HCT116 (cell line): ENCODE measurements at regions not wholly inside any gene's neighbourhood (a gene's known extent, or its start where the extent isn't known, plus 50 kb on each side); places are given as distances from the start of the nearest gene placed in this dataset.

Experiments
- ATAC-seq: fragments of 200-7000 bp; cut with Tn5 transposase; 2 replicates; pipeline ENCODE4 v1.9.1; 2020; ENCODE audit warnings: mild to moderate bottlenecking, moderate library complexity
- BruUV-seq: library from RNA; stranded (reverse); fragments of 400-500 nt; replicated peaks from 2 replicates; lab custom pipeline; 2021; lab: Mats Ljungman, UMichigan
- CTCF ChIA-PET: fragments of 300-600 bp; sonication (Branson Sonifier 250); formaldehyde crosslinking; loops from one replicate; lab custom pipeline; 2021; ENCODE audit warnings: antibody characterized with exemption; lab: Charles Lee
- POLR2A ChIA-PET: fragments of 300-600, 350-600 bp; sonication (Branson Sonifier 250); formaldehyde crosslinking; loops from one replicate; lab custom pipeline; 2021; ENCODE audit warnings: antibody characterized with exemption; lab: Charles Lee
- RAD21 ChIA-PET, 2 experiments: fragments of 300-600 bp; sonication (Branson Sonifier 250); formaldehyde crosslinking; loops; one replicate each; lab custom pipeline; 2023; ENCODE audit warnings: low total read pairs in 2 of 2; ENCODE audit not compliant: uncharacterized antibody in 2 of 2, unreplicated experiment in 2 of 2, low non-redundant PET in 1 of 2; lab: Charles Lee
- DNase-seq: peaks from one replicate; pipeline ENCODE4 v3.0.0-alpha.2; 2010; ENCODE audit warnings: low read depth, low spot score
- H2AFZ ChIP-seq: fragments of 200-600 bp; shearing (Covaris generic), sonication (generic); 2 replicates; pipeline ENCODE4 v1.6.1; 2017; ENCODE audit warnings: low read depth, mixed run types, mixed read lengths, antibody characterized with exemption, low read length; ENCODE audit not compliant: poor library complexity, severe bottlenecking
- H3K27ac ChIP-seq: 2 replicates; pipeline ENCODE4 v1.5.1; 2012; ENCODE audit warnings: low read depth, low read length
- H3K27me3 ChIP-seq: fragments of 200-600 bp; sonication (generic); 2 replicates; pipeline ENCODE4 v1.6.1; 2016; ENCODE audit warnings: mixed run types, low read length, mixed read lengths; ENCODE audit not compliant: insufficient read depth
- H3K36me3 ChIP-seq, 2 experiments: fragments of 200-500 bp in 1 of 2; fragments of 200-600 bp in 1 of 2; sonication (Bioruptor generic) in 1 of 2; sonication (generic) in 1 of 2; 2 replicates each; pipeline versions ENCODE4 v1.5.1 to v1.6.1; 2014 to 2016; ENCODE audit warnings: low read length in 2 of 2, inconsistent platforms in 1 of 2, mixed read lengths in 1 of 2, mixed run types in 1 of 2; ENCODE audit not compliant: insufficient read depth in 2 of 2, control insufficient read depth in 1 of 2
- H3K4me1 ChIP-seq, 2 experiments: fragments of 200-600 bp in 1 of 2; sonication (generic) in 1 of 2; 2 replicates each; pipeline versions ENCODE4 v1.5.1 to v1.6.1; 2012 to 2017; ENCODE audit warnings: low read length in 2 of 2, inconsistent platforms in 1 of 2, mild to moderate bottlenecking in 1 of 2, mixed read lengths in 1 of 2, mixed run types in 1 of 2, moderate library complexity in 1 of 2; ENCODE audit not compliant: insufficient read depth in 2 of 2, control insufficient read depth in 1 of 2
- H3K4me2 ChIP-seq: fragments of 200-600 bp; sonication (generic); 2 replicates; pipeline ENCODE4 v1.6.1; 2017; ENCODE audit warnings: mixed run types, low read length, mixed read lengths
- H3K4me3 ChIP-seq, 2 experiments: fragments of 200-600 bp in 1 of 2; sonication (generic) in 1 of 2; replicated peaks in 1 of 2; 2 replicates each; pipeline ENCODE4 v1.5.1; 2011 to 2016; ENCODE audit warnings: low read length in 2 of 2, control low read depth in 1 of 2, low read depth in 1 of 2, mild to moderate bottlenecking in 1 of 2, mixed read lengths in 1 of 2, mixed run types in 1 of 2
- H3K79me2 ChIP-seq: fragments of 200-600 bp; sonication (generic); 2 replicates; pipeline ENCODE4 v1.6.1; 2017; ENCODE audit warnings: mild to moderate bottlenecking, mixed run types, low read length, moderate library complexity, mixed read lengths; ENCODE audit not compliant: insufficient read depth
- H3K9ac ChIP-seq: fragments of 200-600 bp; sonication (generic); 2 replicates; pipeline ENCODE4 v1.6.1; 2016; ENCODE audit warnings: low read length, mixed read lengths
- H3K9me2 ChIP-seq: fragments of 200-600 bp; sonication (generic), shearing (Covaris generic); 2 replicates; pipeline ENCODE4 v1.6.1; 2017; ENCODE audit warnings: mixed run types, mild to moderate bottlenecking, moderate library complexity; ENCODE audit not compliant: insufficient read depth
- H3K9me3 ChIP-seq, 2 experiments: fragments of 200-500 bp in 1 of 2; fragments of 200-600 bp in 1 of 2; sonication (Bioruptor generic) in 1 of 2; sonication (generic) in 1 of 2; 2 replicates each; pipeline ENCODE4 v1.6.1; 2014 to 2017; ENCODE audit warnings: low read length in 2 of 2, mixed read lengths in 2 of 2, inconsistent platforms in 1 of 2, low read depth in 1 of 2, mild to moderate bottlenecking in 1 of 2, mixed run types in 1 of 2, moderate library complexity in 1 of 2; ENCODE audit not compliant: control insufficient read depth in 1 of 2, insufficient read depth in 1 of 2
- H4K20me1 ChIP-seq: fragments of 200-600 bp; sonication (generic), shearing (Covaris generic); 2 replicates; pipeline ENCODE4 v1.6.1; 2017; ENCODE audit warnings: mixed run types, mild to moderate bottlenecking, moderate library complexity; ENCODE audit not compliant: insufficient read depth
- CBX3 ChIP-seq: IDR thresholded peaks from 2 replicates; pipeline ENCODE4 v1.6.1; 2012; ENCODE audit warnings: low read depth
- CEBPB ChIP-seq: IDR thresholded peaks from 2 replicates; pipeline ENCODE4 v1.6.1; 2012; ENCODE audit warnings: low read depth
- CTCF ChIP-seq, 3 experiments: fragments of 200-600 bp in 1 of 3; sonication (generic) in 1 of 3; IDR thresholded peaks in 2 of 3; conservative IDR thresholded peaks in 1 of 3; 2 replicates each; pipeline ENCODE4 v1.5.1; 2012 to 2017; ENCODE audit warnings: low read depth in 2 of 3, low read length in 2 of 3, antibody characterized with exemption in 1 of 3, borderline replicate concordance in 1 of 3, control low read depth in 1 of 3, mild to moderate bottlenecking in 1 of 3, mixed read lengths in 1 of 3, mixed run types in 1 of 3, moderate library complexity in 1 of 3; ENCODE audit not compliant: insufficient read depth in 1 of 3
- ELF1 ChIP-seq: IDR thresholded peaks from 2 replicates; pipeline ENCODE4 v1.6.1; 2012; ENCODE audit warnings: low read depth, borderline replicate concordance
- EZH2phosphoT487 ChIP-seq: fragments of 200-600 bp; IDR thresholded peaks from 2 replicates; pipeline ENCODE4 v1.6.1; 2018; ENCODE audit warnings: antibody characterized with exemption, borderline replicate concordance
- POLR2A ChIP-seq: IDR thresholded peaks from 2 replicates; pipeline ENCODE4 v1.7.0; 2011; ENCODE audit warnings: borderline replicate concordance; ENCODE audit not compliant: insufficient read depth, insufficient read length; ENCODE audit errors: extremely low read depth
- RAD21 ChIP-seq: IDR thresholded peaks from 2 replicates; pipeline ENCODE4 v1.6.1; 2012; ENCODE audit warnings: low read depth, mild to moderate bottlenecking
- SRF ChIP-seq: IDR thresholded peaks from 2 replicates; pipeline ENCODE4 v1.6.1; 2012; ENCODE audit warnings: low read depth
- ZBTB33 ChIP-seq: IDR thresholded peaks from 2 replicates; pipeline ENCODE4 v1.6.1; 2011; ENCODE audit warnings: mild to moderate bottlenecking, low read length, moderate library complexity; ENCODE audit not compliant: insufficient replicate concordance; ENCODE audit errors: extremely low read depth
- intact Hi-C: fragments of 100-400 bp; cut with micrococcal nuclease; formaldehyde crosslinking; loops from 2 replicates; pipeline ENCODE4 v1.10.0; 2022

DNA sequence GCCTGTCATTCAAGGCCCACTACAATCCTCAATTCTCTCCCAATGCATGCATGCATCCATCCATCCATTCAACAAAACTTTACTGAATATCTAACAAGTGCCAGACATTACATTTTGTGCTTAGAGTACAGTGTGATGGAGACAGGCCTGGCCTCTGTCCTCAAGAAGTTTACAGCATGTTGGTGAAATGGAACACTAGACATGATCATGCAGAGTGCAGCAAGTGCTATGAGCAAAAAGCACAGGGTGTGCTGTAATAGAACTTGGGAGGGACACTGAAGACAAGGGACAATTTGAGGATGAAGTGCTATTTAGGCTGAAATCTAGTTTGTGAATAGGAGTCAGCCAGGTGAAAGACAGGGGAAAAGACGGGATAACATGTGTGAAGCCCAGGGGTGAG lies 347.8 kb downstream of the PTEN start (continued):
- TF ChIP-seq ZBTB33: no peak
- TF ChIP-seq, all 23 proteins: peak for 0

DNA sequence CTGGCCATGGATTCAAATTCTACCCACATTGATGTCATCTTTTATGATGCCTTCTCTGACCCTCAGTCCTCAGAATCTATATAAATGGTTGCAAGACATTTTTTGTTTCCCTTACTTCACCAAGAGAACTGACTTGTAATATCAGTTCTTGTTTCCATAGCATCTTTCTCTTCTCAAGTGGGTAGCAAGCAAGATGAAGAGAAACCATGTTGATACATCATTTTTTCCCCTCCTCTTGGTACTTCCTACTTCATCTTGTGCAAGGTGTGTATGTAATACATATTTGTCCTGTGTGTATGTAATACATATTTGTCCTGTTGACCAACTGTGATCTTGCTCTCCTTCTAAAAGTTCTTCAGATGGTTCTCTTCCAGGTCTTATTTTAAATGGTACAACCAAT lies 348.6 kb downstream of the PTEN start:
- Histone ChIP-seq H2AFZ (no peak overlapping the region), H3K4me3 (no peak overlapping the region), H3K9ac (no peak overlapping the region), H3K79me2 (no peaks in the 10 kb centered on the region), H3K9me3 (no peaks in the 10 kb centered on the region), H3K36me3 (no peaks in the 10 kb centered on the region), H3K9me2 (no peaks in the 10 kb centered on the region), H4K20me1 (no peaks in the 10 kb centered on the region), H3K4me1 (no peaks in the 10 kb centered on the region), H3K27me3 (no peaks in the 10 kb centered on the region), H3K4me2 (no peak overlapping the region), H3K27ac (no peak overlapping the region)
- DNase-seq (no peak), ATAC-seq (no peak)
- no TSS peak for BruUV-seq
- TF ChIP-seq CBX3 (no peak), RAD21 (no peak), CTCF (IDR thresholded peaks at IDR 0.05 in 2 of 3, conservative IDR thresholded peaks at IDR 0.05 in 1 of 3; ENCODE audit: borderline replicate concordance in 1 of 3, insufficient read depth in 1 of 3, low read depth in 2 of 3, low read length in 2 of 3) (no peak), EZH2phosphoT487 (no peak), SRF (no peak), POLR2A (no peak), CEBPB (no peak), ELF1 (no peak)
- ChIA-PET POLR2A (no interaction called here), CTCF (no interaction called here), RAD21 (no interaction called here)
- intact Hi-C loops: no loop called here
